Activated naive CD4-positive, alpha-beta T cell treated with anti-CD3 and anti-CD28 coated beads, Interleukin-2, amount 10 ng/mL, durations not matched to agents 7 days and 5 days (primary cell): ENCODE measurements at regions not wholly inside any gene's neighbourhood (a gene's known extent, or its start where the extent isn't known, plus 50 kb on each side); places are given as distances from the start of the nearest gene placed in this dataset.

Experiments used
- CTCF ChIA-PET: fragments of 350-600 bp; sonication (Branson Sonifier 250); formaldehyde crosslinking; loops from one replicate; lab custom pipeline; 2021; ENCODE audit warnings: antibody characterized with exemption; lab: Charles Lee
- DNase-seq: peaks from one replicate; pipeline ENCODE4 v3.0.0-alpha.2; 2020
- H3K27ac Mint-ChIP-seq: one replicate; pipeline ENCODE4 v1.8.0; 2021; ENCODE audit warnings: mild to moderate bottlenecking, moderate library complexity, mixed read lengths
- H3K27me3 Mint-ChIP-seq: one replicate; pipeline ENCODE4 v1.8.0; 2021; ENCODE audit warnings: mild to moderate bottlenecking, mixed read lengths
- H3K36me3 Mint-ChIP-seq: one replicate; pipeline ENCODE4 v1.8.0; 2021; ENCODE audit warnings: mixed read lengths
- H3K4me1 Mint-ChIP-seq: one replicate; pipeline ENCODE4 v1.8.0; 2021; ENCODE audit warnings: mixed read lengths
- H3K4me3 Mint-ChIP-seq: one replicate; pipeline ENCODE4 v1.8.0; 2021; ENCODE audit warnings: mild to moderate bottlenecking, moderate library complexity, mixed read lengths
- H3K9me3 Mint-ChIP-seq: one replicate; pipeline ENCODE4 v1.8.0; 2021; ENCODE audit warnings: mixed read lengths

- CTCF ChIA-PET = no interaction called here
- Mint-ChIP-seq H3K4me1 (no peaks in the 10 kb centered on the region), H3K27me3 (no peaks in the 10 kb centered on the region)
Observed at GRCh38 chr11:19436932-19437331, 196.2 kb upstream of the E2F8 start.

GRCh38 chr11:19435306-19435989 is 194.7 kb upstream of the E2F8 start:
- no peaks in the 10 kb centered on the region for H3K9me3 Mint-ChIP-seq
- no peak for DNase-seq
- no peaks in the 10 kb centered on the region for H3K36me3 Mint-ChIP-seq
- CTCF ChIA-PET = no interaction called here
- no peak overlapping the region for H3K27ac Mint-ChIP-seq
- no peaks in the 10 kb centered on the region for H3K27me3 Mint-ChIP-seq
- H3K4me1 Mint-ChIP-seq = no peaks in the 10 kb centered on the region
- H3K4me3 Mint-ChIP-seq = no peak overlapping the region

More at GRCh38 chr11:19436932-19437331, 196.2 kb upstream of the E2F8 start:
- H3K4me3 Mint-ChIP-seq = no peak overlapping the region
- no peak for DNase-seq
- no peaks in the 10 kb centered on the region for H3K9me3 Mint-ChIP-seq
- no peaks in the 10 kb centered on the region for H3K36me3 Mint-ChIP-seq
- H3K27ac Mint-ChIP-seq = no peak overlapping the region

- Mint-ChIP-seq H3K4me1 (no peaks in the 10 kb centered on the region), H3K27me3 (no peaks in the 10 kb centered on the region), H3K27ac (no peak overlapping the region), H3K4me3 (no peak overlapping the region), H3K9me3 (no peaks in the 10 kb centered on the region), H3K36me3 (no peaks in the 10 kb centered on the region)
- CTCF ChIA-PET = no interaction called here
- DNase-seq = no peak
Observed at GRCh38 chr11:19433791-19434190, 193.0 kb upstream of the E2F8 start.

- H3K4me1 Mint-ChIP-seq = no peaks in the 10 kb centered on the region
- no peak for DNase-seq
- no peak overlapping the region for H3K4me3 Mint-ChIP-seq
- CTCF ChIA-PET = interaction anchor here (0.6 kb wide), 1 partner anchor 1781 kb away, joined by 3 read pairs; no protein-coding TSS in a partner anchor
- no peaks in the 10 kb centered on the region for H3K36me3 Mint-ChIP-seq
- H3K27ac Mint-ChIP-seq = no peak overlapping the region
- H3K9me3 Mint-ChIP-seq = no peaks in the 10 kb centered on the region
- H3K27me3 Mint-ChIP-seq = no peaks in the 10 kb centered on the region
Observed at GRCh38 chr11:19433367-19433766, 192.6 kb upstream of the E2F8 start.

- no peaks in the 10 kb centered on the region for H3K36me3 Mint-ChIP-seq
- no peak overlapping the region for H3K4me3 Mint-ChIP-seq
- CTCF ChIA-PET = interaction anchor here (0.6 kb wide), 1 partner anchor 1780 kb away, joined by 3 read pairs; no protein-coding TSS in a partner anchor
- H3K27ac Mint-ChIP-seq = no peak overlapping the region
- H3K27me3 Mint-ChIP-seq = no peaks in the 10 kb centered on the region
- H3K9me3 Mint-ChIP-seq = no peaks in the 10 kb centered on the region
- no peak for DNase-seq
- no peaks in the 10 kb centered on the region for H3K4me1 Mint-ChIP-seq
Observed at GRCh38 chr11:19432370-19433061, 191.8 kb upstream of the E2F8 start.

- no peak for DNase-seq
- CTCF ChIA-PET = no interaction called here
- no peak overlapping the region for H3K27ac Mint-ChIP-seq
- H3K27me3 Mint-ChIP-seq = peaks cover 4% of the 10 kb centered on the region
- no peak overlapping the region for H3K4me3 Mint-ChIP-seq
- no peaks in the 10 kb centered on the region for H3K9me3 Mint-ChIP-seq
- H3K36me3 Mint-ChIP-seq = no peaks in the 10 kb centered on the region
- no peaks in the 10 kb centered on the region for H3K4me1 Mint-ChIP-seq
Observed at GRCh38 chr11:19430754-19431398, 190.1 kb upstream of the E2F8 start.

GRCh38 chr11:19430346-19430745 is 189.6 kb upstream of the E2F8 start:
- CTCF ChIA-PET = no interaction called here
- Mint-ChIP-seq H3K27me3 (peaks cover 4% of the 10 kb centered on the region), H3K36me3 (no peaks in the 10 kb centered on the region), H3K4me1 (no peaks in the 10 kb centered on the region), H3K9me3 (no peaks in the 10 kb centered on the region), H3K4me3 (no peak overlapping the region), H3K27ac (peak overlapping the region; percentile 13)
- DNase-seq = no peak

GRCh38 chr11:19429108-19429760 is 188.5 kb upstream of the E2F8 start:
- Mint-ChIP-seq H3K27me3 (peaks cover 4% of the 10 kb centered on the region), H3K4me1 (no peaks in the 10 kb centered on the region), H3K36me3 (no peaks in the 10 kb centered on the region), H3K27ac (no peak overlapping the region), H3K4me3 (no peak overlapping the region), H3K9me3 (no peaks in the 10 kb centered on the region)
- no peak for DNase-seq
- CTCF ChIA-PET = no interaction called here

- no peak overlapping the region for H3K4me3 Mint-ChIP-seq
- CTCF ChIA-PET = no interaction called here
- no peaks in the 10 kb centered on the region for H3K9me3 Mint-ChIP-seq
- no peaks in the 10 kb centered on the region for H3K4me1 Mint-ChIP-seq
- no peak overlapping the region for H3K27ac Mint-ChIP-seq
- DNase-seq = no peak
- no peaks in the 10 kb centered on the region for H3K36me3 Mint-ChIP-seq
- H3K27me3 Mint-ChIP-seq = peaks cover 4% of the 10 kb centered on the region
Observed at GRCh38 chr11:19428206-19429002, 187.7 kb upstream of the E2F8 start.

- no peak overlapping the region for H3K27ac Mint-ChIP-seq
- no peaks in the 10 kb centered on the region for H3K9me3 Mint-ChIP-seq
- H3K4me1 Mint-ChIP-seq = no peaks in the 10 kb centered on the region
- peaks cover 4% of the 10 kb centered on the region for H3K27me3 Mint-ChIP-seq
- CTCF ChIA-PET = no interaction called here
- DNase-seq = no peak
- H3K36me3 Mint-ChIP-seq = no peaks in the 10 kb centered on the region
- no peak overlapping the region for H3K4me3 Mint-ChIP-seq
Observed at GRCh38 chr11:19426756-19427403, 186.1 kb upstream of the E2F8 start.

GRCh38 chr11:19426011-19426755 is 185.4 kb upstream of the E2F8 start:
- Mint-ChIP-seq H3K4me1 (no peaks in the 10 kb centered on the region), H3K9me3 (no peaks in the 10 kb centered on the region), H3K27ac (no peak overlapping the region), H3K27me3 (peaks cover 4% of the 10 kb centered on the region), H3K4me3 (no peak overlapping the region), H3K36me3 (no peaks in the 10 kb centered on the region)
- CTCF ChIA-PET = no interaction called here
- DNase-seq = no peak

GRCh38 chr11:19422276-19422675 is 181.5 kb upstream of the E2F8 start:
- CTCF ChIA-PET = no interaction called here
- Mint-ChIP-seq H3K4me1 (no peaks in the 10 kb centered on the region), H3K27me3 (peaks cover 8% of the 10 kb centered on the region), H3K27ac (no peak overlapping the region), H3K36me3 (no peaks in the 10 kb centered on the region), H3K9me3 (no peaks in the 10 kb centered on the region), H3K4me3 (no peak overlapping the region)
- no peak for DNase-seq
